Kidney (tissue), 13 donors: ENCODE measurements at regions not wholly inside any gene's neighbourhood (a gene's known extent, or its start where the extent isn't known, plus 50 kb on each side); places are given as distances from the start of the nearest gene placed in this dataset.
A peak's percentile ranks its signal among the peaks of the same experiment; 100 is the strongest.

Experiments
- DNase-seq, 5 donors: peaks; one replicate each; pipeline ENCODE4 v3.0.0-alpha.2; 2013 to 2020
- FAIRE-seq: peaks from 2 replicates; lab custom pipeline; 2012; peaks lifted over from hg19 to GRCh38; lab: Jason Lieb, UNC
- H3K27ac ChIP-seq, 2 donors: one replicate each; pipeline ENCODE4 v1.7.0; 2013; ENCODE audit warnings: low read depth in 2 of 2, low read length in 2 of 2, inconsistent platforms in 1 of 2
- H3K27me3 ChIP-seq: one replicate; pipeline ENCODE4 v1.7.1; 2013; ENCODE audit warnings: low read length, inconsistent platforms; ENCODE audit not compliant: control insufficient read depth, insufficient read depth
- H3K36me3 ChIP-seq, 3 donors: one replicate each; pipeline versions ENCODE4 v1.7.0 to v1.7.1; 2013; ENCODE audit warnings: low read length in 3 of 3, control low read depth in 1 of 3, inconsistent platforms in 1 of 3; ENCODE audit not compliant: insufficient read depth in 3 of 3, control insufficient read depth in 2 of 3
- H3K4me1 ChIP-seq, 3 donors: one replicate each; pipeline versions ENCODE4 v1.7.0 to v1.7.1; 2013; ENCODE audit warnings: low read length in 3 of 3, inconsistent platforms in 1 of 3, low read depth in 1 of 3; ENCODE audit not compliant: control insufficient read depth in 2 of 3, insufficient read depth in 2 of 3
- H3K4me3 ChIP-seq, 3 donors: one replicate each; pipeline versions ENCODE4 v1.7.0 to v1.8.1; 2013; ENCODE audit warnings: low read length in 3 of 3, control low read depth in 1 of 3, inconsistent platforms in 1 of 3
- H3K9ac ChIP-seq, 3 donors: one replicate each; pipeline versions ENCODE4 v1.7.0 to v1.7.1; 2013; ENCODE audit warnings: low read length in 3 of 3, control low read depth in 1 of 3, inconsistent platforms in 1 of 3
- H3K9me3 ChIP-seq, 3 donors: one replicate each; pipeline versions ENCODE4 v1.7.0 to v1.7.1; 2013; ENCODE audit warnings: low read length in 3 of 3, control low read depth in 1 of 3, inconsistent platforms in 1 of 3; ENCODE audit not compliant: control insufficient read depth in 2 of 3, insufficient read depth in 1 of 3
- intact Hi-C: fragments of 100-400 bp; cut with DNase I; formaldehyde crosslinking; loops from one replicate; pipeline ENCODE4 v1.11.1; 2022
- TF ChIP-seq, protein P1 (sequence below): IDR thresholded peaks from 3 replicates; pipeline ENCODE4 v1.5.1; 2012; ENCODE audit warnings: mild to moderate bottlenecking, moderate library complexity, borderline replicate concordance; ENCODE audit not compliant: insufficient read depth; ENCODE audit errors: extremely low read depth
- donor health status: control.
- donor health status: control.
- donor health status: control.
- donor health status: control.
- donor health status: control.
- donor health status: DM: yes; HTN: yes; CAD: no.
- donor health status: Normal renal cell carcinoma (clear cell type).

- no peaks in the 10 kb centered on the region for H3K4me1 ChIP-seq
These were observed 285.1 kb upstream of the STAC start for GRCh38 chr3:36095238-36095637.

GRCh38 chr3:36097209-36097608, 283.1 kb upstream of the STAC start:
- Histone ChIP-seq H3K27me3 (no peaks in the 10 kb centered on the region), H3K36me3 (no peaks in the 10 kb centered on the region), H3K4me1 (no peaks in the 10 kb centered on the region), H3K4me3 (no peak overlapping the region), H3K27ac (no peak overlapping the region), H3K9ac (no peak overlapping the region), H3K9me3 (no peaks in the 10 kb centered on the region)
- DNase-seq (no peak), FAIRE-seq (no peak)
- TF ChIP-seq, protein P1, sequence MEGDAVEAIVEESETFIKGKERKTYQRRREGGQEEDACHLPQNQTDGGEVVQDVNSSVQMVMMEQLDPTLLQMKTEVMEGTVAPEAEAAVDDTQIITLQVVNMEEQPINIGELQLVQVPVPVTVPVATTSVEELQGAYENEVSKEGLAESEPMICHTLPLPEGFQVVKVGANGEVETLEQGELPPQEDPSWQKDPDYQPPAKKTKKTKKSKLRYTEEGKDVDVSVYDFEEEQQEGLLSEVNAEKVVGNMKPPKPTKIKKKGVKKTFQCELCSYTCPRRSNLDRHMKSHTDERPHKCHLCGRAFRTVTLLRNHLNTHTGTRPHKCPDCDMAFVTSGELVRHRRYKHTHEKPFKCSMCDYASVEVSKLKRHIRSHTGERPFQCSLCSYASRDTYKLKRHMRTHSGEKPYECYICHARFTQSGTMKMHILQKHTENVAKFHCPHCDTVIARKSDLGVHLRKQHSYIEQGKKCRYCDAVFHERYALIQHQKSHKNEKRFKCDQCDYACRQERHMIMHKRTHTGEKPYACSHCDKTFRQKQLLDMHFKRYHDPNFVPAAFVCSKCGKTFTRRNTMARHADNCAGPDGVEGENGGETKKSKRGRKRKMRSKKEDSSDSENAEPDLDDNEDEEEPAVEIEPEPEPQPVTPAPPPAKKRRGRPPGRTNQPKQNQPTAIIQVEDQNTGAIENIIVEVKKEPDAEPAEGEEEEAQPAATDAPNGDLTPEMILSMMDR: no peak
- intact Hi-C loops: no loop called here

More at GRCh38 chr3:36095238-36095637, 285.1 kb upstream of the STAC start:
- no peaks in the 10 kb centered on the region for H3K36me3 ChIP-seq
- no peaks in the 10 kb centered on the region for H3K27me3 ChIP-seq
- no peak overlapping the region for H3K9ac ChIP-seq
- no peak overlapping the region for H3K4me3 ChIP-seq
- no peak for FAIRE-seq
- no peaks in the 10 kb centered on the region for H3K9me3 ChIP-seq
- DNase-seq: no peak
- intact Hi-C loops: no loop called here
- TF ChIP-seq, protein P1: no peak
- H3K27ac ChIP-seq: no peak overlapping the region

GRCh38 chr3:36114353-36114752, 266.0 kb upstream of the STAC start:
- no peak overlapping the region for H3K9ac ChIP-seq
- FAIRE-seq (peak; percentile 11), DNase-seq (no peak)
- H3K4me1 ChIP-seq: no peaks in the 10 kb centered on the region
- intact Hi-C loops: no loop called here
- no peak overlapping the region for H3K27ac ChIP-seq
- no peaks in the 10 kb centered on the region for H3K27me3 ChIP-seq
- no peak overlapping the region for H3K4me3 ChIP-seq
- H3K36me3 ChIP-seq: no peaks in the 10 kb centered on the region
- no peaks in the 10 kb centered on the region for H3K9me3 ChIP-seq
- TF ChIP-seq, protein P1: no peak
